NCI-H2107 treated with DMSO at 0.1 percent for 48 hours (cell line): ENCODE measurements at regions not wholly inside any gene's neighbourhood (a gene's known extent, or its start where the extent isn't known, plus 50 kb on each side); places are given as distances from the start of the nearest gene placed in this dataset.

Experiments
- DNase-seq: peaks from one replicate; lab custom pipeline; 2025; ENCODE audit not compliant: unreplicated experiment; lab: John Stamatoyannopoulos, UW

DNA sequence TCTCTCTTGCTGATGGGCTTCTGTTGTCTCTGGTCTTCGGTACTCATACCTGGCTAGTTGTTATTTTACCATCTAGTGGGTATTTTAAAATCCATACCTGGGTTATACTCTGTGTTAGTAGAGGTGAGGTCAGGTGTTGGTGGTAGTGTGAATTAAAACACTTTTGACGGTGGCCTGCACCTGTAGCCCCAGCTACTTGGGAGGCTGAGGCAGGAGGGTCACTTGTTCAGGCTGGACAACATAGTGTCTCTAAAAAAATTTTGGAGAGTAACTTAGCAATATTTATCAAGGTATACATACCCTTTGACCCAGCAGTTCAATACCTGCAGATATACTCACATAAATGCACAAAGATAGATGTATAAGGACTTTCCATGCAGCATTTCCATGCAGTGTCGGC lies 55.4 kb downstream of the GSX1 start:
- DNase-seq, result no peak

DNA sequence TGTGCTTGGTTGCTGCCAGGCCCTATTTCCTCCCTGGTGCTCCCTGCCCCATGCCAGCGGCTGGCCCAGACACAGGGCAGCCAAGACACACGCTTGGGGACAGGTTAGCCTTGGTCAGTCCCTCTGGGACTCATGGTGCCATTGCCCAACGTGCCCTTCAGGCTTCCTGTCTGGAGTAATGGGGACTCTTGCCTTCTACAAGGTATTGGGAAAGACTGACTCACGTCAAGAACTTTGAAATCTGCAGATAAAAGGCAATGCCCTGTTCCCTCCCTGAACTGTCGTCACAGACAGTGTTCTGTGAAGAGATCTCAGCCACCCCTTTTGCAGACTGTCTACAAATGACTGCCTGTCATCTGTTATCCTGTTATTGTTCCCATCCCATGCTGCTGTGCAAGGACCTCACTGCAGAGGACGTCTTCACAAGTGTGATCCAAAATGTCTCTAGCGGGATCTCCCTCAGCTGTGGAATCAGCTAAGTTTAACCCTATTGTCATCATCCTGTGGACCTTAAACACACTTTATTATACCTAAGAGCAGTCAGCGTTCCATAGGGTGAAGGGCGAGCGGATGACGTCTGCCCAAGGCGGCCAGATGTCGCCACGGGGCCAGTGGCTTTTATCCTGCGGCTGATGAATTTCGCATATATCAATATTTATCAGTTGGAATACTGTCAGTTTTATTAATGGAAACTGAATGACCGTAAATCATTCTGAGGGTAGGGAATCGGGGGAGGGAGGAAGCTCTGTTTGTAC lies 59.0 kb downstream of the GSX1 start:
- no peak for DNase-seq

- DNase-seq, result no peak
These were observed 60.2 kb downstream of the GSX1 start for GRCh38 chr13:27852491-27852890.

DNA sequence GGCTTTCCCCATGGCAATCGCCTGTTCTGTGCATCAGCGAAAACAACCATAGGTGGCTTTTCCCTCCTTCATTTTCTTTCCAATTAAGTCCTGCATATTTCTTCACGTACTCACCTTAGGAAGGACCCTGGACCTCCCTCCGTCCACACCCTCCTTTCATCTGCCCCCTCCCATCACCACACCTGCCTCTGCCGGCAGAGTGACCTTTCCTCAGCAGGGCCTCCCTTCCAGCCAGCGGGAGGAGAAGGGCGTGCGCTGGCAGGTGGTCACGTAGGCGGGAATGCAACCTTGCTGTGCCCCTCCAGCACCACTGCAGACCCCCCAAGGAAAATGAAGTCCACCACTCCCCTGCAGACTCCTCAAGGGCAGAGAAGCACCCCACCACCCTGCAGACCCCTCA lies 61.1 kb downstream of the GSX1 start:
- no peak for DNase-seq

DNA sequence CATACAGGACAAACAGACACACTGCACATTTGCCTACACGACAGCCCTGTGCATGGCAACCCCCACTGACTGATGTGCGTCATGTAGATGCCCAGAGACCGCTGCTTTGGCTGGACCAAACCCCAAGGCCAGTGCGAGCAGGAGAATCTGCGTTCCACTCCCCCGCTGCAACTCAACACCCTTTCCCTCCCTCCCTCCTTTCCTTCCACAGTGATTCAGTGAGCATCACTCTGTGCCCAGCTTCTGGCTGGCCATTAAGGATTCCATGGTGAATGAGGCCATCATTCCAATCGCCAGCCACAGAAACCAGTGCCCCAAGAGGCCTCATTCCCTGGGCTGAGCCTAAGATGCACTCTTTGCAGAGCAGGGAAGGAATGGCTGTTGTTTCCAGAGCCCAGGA lies 61.6 kb downstream of the GSX1 start:
- no peak for DNase-seq

DNA sequence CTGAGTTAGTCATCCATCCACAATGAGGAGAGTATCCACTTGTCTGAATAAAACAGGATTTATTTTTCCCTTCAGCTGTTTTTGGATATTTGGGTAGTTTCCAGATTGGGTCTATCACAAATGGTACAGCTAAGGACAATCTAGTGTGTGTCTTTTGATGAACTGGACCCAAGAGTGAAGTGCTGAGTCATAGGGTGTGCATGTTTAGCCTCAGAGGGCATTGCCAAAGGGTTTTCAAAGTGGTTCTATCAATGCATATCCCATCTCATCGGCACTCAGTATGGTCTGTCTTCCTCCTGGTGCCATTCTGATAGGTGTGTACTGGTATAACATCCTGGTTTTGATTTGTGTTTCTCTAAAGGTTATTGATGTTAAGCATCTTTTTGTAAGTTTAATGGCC lies 62.3 kb downstream of the GSX1 start:
- no peak for DNase-seq

DNA sequence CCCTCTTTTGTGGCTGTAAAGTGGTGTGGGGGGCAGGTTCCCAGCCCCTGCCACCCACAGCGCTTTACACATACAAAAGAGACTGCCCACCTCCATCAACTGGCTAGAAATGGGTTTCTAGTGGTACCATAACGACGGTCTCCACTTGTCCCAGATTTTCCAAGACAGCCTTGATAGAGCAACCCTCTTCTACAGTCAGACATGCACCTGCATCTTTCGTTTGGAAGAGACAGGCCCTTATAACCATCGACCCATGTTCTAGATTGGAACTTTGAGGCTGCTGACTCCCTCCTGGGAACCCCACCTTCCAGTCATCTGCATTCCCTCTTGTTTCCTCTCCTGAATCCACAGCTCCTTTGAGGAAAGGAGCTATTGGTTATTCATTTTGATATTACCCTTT lies 63.1 kb downstream of the GSX1 start:
- DNase-seq, result no peak

GRCh38 chr13:27857282-27857681 lies 62.5 kb upstream of the PDX1 start:
- peak; percentile 24 for DNase-seq

GRCh38 chr13:27858046-27858445 lies 61.8 kb upstream of the PDX1 start:
- DNase-seq, result no peak

DNA sequence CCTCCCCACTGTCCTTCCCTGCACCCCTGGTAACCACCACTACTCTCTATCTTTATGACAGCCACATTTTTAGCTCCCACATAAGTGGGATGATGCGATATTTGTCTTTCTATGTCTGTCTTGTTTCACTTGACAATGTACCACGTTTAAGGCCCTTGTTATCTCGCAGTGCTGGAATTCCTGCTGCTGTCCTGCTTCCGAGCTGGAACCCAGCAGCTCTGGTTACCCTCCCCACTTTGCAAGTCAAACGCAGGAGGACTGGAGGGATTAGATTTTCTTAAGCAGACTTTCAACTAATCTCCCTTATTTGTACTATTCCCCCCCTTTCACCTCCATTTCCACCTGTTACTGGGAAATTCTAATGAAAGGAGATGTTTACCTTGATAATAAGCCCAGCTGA lies 59.1 kb upstream of the PDX1 start:
- no peak for DNase-seq

DNA sequence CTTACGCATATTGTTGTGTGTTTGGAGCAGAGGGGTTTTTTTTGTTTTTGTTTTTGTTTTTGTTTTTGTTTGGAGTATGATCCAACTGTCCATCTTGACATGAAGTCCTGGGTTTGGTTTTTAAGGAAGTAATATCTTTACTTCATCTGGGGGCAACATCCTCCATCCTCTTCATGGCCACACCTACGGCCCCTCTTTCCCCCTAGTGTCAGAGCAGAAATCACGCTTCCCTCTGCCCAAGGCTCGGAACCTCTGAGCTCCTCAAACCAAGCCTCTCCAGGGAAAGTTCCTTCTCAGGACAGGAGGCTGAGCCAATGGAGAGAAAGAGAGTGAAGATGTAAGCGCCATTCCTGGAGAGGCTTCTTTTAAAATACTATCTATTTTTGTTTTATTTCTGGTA lies 58.6 kb upstream of the PDX1 start:
- no peak for DNase-seq

DNA sequence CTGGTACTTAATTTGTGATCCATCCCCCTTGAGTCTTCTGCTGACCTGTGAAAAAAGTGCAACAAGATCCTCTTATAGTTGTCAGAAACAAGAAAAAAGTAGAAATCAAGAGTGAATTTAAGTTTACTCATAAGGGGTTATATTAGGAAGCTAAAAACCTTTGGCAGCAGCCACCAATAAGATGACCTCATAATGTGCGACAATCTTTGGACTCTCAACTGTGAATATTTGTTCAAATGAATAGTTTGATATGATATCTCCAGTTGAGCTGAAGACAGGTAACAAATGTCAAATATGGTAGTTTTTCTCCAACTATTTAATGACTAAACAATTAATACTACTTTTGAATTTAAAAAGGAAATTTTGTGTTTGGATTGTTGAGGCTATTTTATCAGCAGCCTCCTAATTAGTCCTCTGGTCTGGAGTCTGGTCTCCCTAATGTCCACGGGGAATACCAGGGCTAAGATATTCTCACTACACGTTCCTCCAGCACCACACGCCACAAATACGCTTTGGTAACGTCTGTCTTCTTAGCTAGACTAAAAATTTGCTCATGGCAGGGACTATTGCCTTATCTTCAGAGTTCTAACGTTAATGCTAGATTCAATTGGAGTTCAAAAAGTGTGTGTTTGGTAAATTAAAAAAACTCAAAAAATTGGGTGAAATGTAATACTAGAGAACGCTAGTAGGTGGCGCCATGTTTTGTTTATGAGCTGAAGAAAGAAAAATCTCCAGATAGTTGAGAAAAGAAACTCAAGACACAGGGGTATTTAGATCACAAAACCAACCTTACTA lies 51.0 kb upstream of the PDX1 start:
- DNase-seq, result no peak

DNA sequence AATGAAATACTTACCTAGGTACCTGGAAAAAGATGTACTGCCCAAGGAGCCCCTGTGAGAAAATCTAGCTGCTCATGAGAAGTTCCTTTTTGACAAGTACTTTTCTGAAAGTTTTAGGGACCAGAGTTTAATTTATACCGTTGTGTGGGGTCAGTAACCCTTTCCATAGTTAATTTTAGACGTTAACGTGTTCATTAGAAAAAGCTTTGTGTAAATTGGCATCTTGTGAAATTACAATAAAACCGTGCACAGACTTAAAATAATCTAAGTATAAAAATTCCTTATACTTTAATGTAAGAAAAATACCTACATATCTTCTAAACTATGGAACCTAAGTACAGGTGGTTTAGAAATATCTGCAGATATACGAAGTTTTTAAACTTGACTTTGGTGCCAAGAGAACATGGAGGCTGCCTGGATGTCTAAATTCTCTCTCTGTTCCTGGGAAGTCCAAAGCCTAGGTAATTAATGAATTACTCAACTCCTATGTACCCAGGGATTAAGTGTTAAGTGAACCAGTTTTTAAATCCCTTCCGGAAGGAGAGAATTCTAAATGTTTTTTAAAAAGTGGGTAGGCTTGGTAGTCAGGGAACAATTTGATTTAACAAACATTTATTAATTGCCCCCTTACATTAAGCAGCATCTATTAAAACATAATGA lies 50.2 kb upstream of the PDX1 start:
- DNase-seq, result no peak
